SK-N-SH (cell line): ENCODE measurements at regions not wholly inside any gene's neighbourhood (a gene's known extent, or its start where the extent isn't known, plus 50 kb on each side); places are given as distances from the start of the nearest gene placed in this dataset.

Source experiments
- CTCF ChIP-seq: fragments of 200-600 bp; sonication (generic); IDR thresholded peaks from 2 replicates; pipeline ENCODE4 v1.6.1; 2017; ENCODE audit warnings: antibody characterized with exemption, mild to moderate bottlenecking, moderate library complexity
- ELF1 ChIP-seq: IDR thresholded peaks from 2 replicates; pipeline ENCODE4 v1.4.0; 2012
- EP300 ChIP-seq, 2 experiments: IDR thresholded peaks; 2 replicates each; pipeline versions ENCODE4 v1.4.0 to v1.6.1; 2012; ENCODE audit warnings: borderline replicate concordance in 1 of 2, low read depth in 1 of 2, low read length in 1 of 2
- MXI1 ChIP-seq: IDR thresholded peaks from 2 replicates; pipeline ENCODE4 v1.6.1; 2012; ENCODE audit warnings: mild to moderate bottlenecking, low read depth, low read length, improper control_type of control experiment
- TAF1 ChIP-seq: IDR thresholded peaks from 2 replicates; pipeline ENCODE4 v1.6.1; 2012; ENCODE audit warnings: low read depth, mild to moderate bottlenecking, low read length, moderate library complexity, borderline replicate concordance

- no peak for TF ChIP-seq TAF1
- no peak for TF ChIP-seq CTCF
- no peak for TF ChIP-seq EP300 (IDR thresholded peaks at IDR 0.05; ENCODE audit: borderline replicate concordance in 1 of 2, low read depth in 1 of 2, low read length in 1 of 2)
- no peak for TF ChIP-seq ELF1
- TF ChIP-seq MXI1, result no peak
Observed at GRCh38 chr17:68718926-68719325, 117.8 kb upstream of the FAM20A start.
